ENCODE measurements at regions not wholly inside any gene's neighbourhood (a gene's known extent, or its start where the extent isn't known, plus 50 kb on each side); places are given as distances from the start of the nearest gene placed in this dataset.

DNA sequence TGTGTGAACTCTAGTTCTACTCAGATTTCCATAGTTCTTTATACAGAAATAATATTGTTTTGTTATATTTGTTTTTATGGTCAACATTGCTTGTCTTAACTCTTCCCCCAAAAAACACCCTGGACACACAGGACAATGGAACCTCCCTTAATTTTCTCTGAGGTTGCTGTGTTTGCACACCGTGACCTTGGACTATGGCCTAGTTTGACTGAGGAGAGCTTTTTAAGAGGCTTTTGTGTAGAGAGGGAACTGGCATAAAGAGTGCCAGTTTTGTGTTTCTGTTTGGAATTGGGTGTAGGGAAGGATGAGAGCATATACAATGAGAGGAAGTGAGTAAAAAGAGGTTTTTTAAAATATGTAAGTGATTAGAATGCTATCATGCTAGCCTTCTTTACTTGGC lies 101.1 kb upstream of the MEF2C start:
- no peak for DNase-seq

DNA sequence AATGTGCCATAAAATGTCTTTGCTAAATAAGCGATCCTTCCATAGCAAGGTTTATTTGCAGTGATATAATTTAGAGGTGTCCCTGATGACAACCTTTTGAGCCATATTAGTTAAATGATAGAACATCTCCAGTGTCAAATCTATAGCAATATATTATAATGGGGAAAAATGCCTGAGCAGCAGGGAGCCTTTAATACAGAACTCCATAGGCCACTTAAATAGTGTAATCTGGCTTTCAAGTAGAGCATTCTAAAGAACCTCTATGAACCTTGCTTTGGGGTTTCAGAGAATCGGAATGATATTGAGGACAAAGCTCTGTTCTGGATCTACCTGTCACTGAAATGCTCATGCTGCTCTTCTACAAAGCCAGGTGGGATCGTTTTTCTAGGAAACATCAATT lies 96.7 kb upstream of the MEF2C start:
- no peak for DNase-seq

DNA sequence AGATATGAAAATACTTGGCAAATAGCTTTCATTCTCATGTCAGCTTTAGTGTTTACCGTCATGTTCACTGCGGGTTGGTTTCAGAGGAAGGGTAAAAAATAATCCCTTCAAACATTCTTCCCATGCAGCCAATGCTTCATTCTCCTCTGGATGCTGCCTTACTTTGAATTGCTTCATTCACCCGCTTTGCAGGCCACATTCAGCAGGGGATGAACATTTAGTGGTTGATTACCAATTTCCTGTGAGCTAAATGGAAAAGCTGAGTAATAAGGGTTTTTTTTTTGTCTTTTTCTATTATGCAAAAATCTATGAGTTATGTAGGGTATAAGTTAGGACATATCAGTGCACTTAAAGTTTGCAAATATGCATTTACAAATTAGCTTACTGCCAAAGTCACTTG lies 96.3 kb upstream of the MEF2C start:
- DNase-seq: peak; percentile 56 to 61

DNA sequence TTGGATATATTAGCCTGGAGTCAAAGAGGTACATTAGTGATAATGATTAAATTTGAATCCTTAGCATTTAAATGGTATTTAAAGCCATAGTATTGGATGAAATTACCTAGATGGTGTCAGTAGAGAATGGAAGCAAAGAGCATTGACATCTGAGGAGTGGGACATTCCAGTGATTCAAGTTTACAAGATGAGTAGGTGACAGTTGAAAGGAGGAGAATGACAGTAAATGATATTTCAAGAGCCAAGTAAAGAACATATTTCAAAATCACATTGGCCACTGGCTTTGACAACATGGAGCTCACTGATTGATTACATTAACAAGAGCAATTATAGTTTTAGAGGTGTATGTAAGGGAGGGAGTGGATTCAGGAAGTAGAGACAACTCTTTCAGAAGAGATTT lies 93.9 kb upstream of the MEF2C start:
- peak in 1 of 2 donors; percentile 1 for DNase-seq

DNA sequence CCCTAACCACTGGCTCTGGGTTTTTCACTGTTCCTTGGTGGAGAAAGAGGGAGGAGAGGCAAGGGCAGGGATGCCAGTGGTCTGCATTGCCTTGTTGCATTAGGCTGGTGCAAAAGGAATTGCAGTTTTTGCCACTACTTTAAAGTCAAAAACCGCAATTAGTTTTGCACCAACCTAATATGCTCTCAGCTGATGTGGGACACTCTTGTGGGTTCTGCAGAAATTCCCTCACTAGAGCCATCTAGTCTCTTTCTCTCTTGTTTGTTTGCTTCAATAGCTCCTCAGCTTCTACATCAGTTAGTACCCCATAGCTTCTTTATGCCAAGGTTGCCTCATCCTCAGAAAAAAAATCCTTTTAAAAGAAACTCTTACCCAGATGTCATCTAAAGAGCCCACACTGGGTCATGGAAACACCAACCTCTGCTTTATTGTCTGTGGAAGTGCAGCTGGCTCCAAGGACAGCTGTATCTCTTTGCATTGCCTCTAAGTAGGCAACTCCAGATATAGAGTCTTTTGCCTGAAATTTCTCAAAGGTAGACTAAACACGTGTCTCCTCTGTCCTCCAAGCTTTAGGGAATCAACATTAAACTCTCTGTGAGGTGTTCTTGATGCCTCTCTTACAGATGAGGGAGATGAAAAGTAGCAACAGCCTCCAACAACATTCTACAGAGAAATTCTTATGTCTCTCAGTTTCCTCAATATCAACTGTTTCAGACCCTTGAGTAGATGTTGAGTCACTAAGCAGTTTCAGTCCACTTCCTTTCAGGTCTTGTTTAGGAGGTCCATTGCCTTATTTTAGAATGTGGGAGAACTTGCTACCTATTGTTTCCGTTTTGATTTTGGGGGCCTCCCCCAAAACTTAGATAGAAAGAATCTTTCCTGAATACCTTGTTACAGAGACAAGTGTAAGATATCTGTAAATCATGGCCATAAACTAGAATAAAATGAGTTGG lies 84.9 kb upstream of the MEF2C start:
- DNase-seq: no peak

DNA sequence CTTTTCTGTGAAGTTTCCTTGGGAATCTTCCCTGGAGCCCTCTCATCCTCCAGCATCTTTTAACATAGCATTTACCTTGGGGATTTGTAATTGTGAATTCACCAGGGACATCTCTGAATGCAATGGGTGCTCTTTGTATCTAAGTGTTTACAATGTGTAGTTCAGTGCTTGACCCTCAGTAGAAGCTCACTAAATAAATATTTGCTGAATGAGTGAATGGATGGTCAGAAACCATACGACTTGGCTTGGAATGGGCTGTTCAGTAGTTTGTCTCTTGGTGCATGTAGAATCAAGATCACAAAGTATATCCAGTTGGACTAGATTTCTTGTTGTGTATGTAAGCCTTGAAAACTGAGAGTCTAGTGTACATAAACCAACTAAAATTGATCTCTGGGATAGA lies 81.8 kb upstream of the MEF2C start:
- no peak for DNase-seq

DNA sequence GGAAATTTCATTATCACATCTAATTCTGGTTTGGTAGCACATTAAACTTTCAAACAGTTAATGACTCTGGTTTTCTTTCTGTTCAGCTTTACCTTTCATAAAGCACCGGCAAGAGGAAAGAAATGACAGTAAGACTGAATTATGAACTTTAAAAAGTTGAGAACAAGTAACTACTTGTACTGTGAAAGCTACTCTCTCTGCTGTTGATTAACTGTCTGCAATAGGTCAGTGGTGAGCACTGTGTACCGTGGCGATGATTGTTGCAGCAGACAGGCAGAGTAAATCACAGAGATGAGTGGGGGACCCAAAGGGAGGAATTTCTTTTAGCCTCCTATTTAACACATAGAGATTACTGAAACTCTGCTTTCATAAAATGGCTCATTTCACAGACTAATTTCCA lies 74.0 kb upstream of the MEF2C start:
- no peak for DNase-seq

DNA sequence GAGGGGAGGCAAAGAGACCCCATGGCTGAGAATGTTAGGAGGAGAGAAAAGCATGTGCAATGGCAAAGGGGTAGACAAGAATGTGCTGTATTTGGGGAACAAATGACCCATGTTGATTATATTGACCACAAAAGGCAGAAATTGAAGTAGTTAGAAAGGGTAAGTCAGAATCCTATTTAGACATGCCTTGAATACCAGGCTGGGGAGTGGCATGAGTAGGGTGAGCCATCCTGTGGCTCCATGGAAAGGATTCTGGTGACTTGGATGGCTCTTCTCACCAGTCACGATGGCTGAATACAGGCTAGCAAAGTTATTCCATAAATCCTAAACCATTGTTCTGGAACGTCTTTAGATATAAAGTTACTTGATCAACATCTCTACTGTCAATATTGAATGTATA lies 73.4 kb upstream of the MEF2C start:
- DNase-seq: no peak

DNA sequence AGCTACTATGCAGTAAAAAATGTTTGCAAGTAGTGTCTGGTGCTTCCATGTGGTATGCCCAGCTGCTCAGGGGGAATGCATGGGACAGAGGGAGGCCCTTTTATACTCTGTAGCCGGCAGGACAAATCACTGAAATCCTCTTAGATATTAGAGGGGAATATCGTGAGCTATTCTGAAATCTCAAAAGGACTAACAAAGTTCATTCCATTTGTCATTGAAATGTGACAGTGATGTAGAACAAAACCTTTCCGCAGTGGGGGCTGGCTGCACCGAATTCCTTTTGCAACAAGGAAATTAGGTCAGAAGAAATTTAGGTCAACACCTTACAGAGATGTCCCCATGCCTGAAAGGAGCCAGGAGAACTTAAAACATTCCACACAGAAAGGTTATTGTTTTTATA lies 72.4 kb upstream of the MEF2C start:
- no peak for DNase-seq

DNA sequence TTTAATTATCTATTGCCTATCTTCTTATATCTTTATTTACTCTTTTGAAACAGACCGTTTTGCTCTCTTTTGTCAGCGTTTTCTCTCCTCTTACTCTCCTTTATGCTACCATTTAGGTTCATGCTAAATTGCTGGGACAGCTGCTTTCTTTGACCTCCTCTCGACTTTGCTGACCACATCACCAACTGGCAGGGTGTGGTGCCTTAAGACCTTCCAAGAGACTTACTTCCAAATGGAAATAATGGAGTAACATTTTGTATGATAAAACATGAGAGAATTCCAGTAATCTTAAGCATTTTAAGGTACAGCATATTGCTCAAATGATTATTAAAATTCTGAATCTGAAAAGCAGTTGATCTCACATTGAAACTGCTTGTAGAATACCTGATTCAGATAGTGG lies 71.5 kb upstream of the MEF2C start:
- DNase-seq: no peak

DNA sequence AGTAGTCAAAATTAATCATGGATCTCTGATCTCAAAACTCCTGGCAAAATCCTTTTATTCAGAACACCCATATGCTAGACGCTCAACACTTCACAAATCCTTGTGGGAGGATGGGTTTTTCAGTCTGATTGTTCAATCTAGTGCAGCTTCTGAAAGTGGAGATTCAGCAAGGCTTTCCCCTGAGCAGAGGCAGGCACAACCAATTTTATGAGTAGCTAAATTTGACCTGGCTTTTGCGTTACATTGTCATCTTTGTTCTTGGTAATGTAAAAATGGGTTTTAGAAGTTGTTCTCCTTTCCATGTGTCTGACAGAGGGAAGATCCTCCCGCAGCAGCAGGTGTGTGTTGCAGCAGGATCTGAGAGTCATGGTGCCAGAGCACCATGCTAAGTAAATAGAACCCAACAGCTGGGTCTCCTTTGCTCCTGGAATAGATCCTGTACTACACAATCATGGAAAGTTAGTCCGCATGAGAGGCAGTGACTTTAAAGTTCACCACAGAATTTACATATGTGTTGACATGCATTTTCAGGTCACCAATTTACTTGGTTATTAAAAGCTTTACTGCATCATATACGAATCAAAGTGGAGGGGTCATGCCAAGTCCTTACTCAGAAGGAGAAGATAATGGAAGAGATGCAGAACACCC lies 70.1 kb upstream of the MEF2C start:
- no peak for DNase-seq

DNA sequence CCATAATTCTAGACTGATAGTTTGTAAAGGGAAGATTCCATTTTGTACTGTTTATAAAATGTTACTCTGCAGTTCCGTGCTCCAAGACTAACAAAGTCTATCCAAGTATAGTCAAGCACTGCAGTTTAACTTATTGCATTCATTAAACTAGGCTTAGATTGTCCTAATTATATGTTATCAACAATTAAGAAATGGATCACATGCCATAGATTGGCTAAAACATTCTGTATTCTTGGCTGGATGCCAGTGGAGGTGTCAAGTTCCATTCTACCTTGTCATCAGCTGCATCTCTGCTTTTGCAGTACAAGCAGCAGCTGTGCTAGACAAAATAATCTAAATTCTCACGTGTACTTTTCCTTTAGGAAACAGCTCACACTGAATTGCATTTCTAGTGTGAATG lies 69.4 kb upstream of the MEF2C start:
- no peak for DNase-seq

DNA sequence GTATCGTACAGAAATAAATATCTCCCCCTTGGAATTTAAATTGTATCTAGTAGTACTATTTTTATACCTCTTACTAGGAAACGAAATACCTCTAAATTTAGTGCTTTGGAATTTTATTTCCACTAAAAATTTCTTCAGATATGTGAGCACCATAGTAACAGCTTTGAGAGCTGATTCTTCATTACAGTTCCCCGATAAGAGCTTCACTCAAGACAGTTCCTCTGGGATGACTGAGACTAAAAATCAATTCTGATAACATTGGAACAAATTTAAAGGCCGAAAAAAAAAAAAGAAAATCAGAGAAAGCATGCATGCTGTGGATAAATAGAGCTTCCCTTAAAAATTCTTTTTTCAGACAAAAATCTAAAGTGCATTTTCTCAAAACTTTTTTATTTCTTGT lies 68.5 kb upstream of the MEF2C start:
- DNase-seq: no peak

DNA sequence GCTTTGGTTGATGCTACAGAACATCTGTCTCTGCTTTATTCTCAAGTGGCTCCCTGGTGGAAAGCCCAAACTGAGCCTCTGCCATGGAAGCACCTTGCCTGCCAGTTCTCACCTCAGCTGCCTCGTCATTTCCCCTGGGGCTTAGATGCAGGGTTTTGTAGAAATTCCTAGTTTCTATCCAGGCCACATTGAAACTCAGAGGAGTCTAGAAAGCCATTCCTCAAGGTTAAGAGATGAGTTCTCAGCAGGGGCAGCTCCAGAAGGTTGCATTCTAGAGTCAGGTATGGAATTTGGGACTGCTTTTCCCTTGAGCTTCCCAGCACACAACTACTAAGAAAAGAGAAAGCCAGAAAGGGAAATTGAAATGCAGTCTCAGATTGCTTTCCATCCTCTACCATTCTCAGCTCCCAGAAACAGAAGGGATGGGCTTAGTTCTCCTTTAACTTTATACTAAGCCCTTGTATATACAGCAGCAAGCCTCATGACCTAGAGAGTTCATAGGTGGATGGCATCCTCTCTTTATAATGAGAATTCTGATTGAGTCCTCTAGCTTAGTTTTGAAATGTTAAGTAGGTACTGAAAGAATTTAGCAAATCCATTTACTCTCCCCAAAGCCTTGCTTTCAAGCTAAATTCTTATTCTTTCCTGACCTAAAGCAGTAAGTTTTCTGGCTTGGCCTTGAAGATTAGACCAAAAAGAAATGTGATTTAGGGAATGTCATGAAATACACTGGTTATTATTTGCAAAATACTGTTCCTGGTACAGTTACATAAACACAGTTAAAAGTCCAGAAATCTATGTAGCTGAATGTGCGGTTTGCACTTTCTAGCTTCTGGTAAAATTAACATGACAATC lies 66.0 kb upstream of the MEF2C start:
- no peak for DNase-seq

DNA sequence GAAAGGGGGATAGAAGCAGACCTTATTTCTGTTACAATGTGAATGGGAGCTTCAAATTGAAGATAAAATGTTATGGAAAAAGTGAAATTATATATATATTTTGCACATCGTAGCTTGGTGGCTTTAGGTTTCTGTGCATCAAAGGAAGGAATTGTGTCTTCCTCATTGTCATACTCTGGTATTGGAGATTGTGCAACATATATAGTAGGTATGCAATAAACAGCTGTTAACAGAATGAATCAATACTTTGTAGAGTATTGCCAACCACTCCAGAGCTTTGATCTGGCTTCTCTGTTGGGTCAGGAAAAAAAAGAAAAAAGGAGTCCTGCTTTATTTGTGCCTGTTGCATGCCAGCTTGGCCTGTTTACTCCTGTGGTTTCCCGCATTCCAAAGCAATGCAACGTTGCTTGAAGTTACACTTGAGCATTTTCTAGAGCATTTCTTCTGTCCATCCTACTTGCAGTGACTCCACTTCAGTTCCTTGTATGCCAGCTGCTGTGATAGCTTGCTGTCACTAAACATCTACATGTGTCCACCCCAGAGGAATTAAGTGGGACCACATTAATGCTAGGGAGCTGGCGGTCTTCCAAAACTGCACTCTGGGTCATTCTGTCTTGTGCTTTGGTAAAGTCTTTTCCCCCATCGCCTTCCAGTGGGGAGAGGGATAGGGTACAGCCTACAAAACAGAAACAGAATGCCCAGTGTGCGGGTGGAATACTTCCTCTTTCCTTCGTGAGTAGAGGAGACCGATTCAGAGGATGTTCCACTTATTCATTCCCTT lies 62.0 kb upstream of the MEF2C start:
- DNase-seq: peak; percentile 35 to 42

DNA sequence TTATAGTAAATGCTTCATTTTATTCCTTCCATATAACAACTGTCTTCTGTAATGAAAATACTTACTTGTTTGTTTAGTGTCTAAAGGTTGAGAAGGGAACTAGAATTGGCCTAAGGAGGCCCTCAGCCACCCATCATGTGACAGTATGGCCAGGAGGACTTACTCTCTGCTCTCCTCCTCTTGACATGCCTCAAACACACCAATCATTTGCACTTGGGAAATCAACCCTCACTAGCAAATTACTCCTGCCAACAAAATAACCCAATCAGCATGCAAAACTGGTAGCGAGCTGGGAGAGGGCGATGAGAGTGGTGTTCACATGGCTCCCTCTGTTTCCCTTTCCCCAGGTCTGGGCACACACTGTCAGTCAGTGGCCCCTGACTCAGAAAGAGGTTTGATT lies 58.6 kb upstream of the MEF2C start:
- no peak for DNase-seq

DNA sequence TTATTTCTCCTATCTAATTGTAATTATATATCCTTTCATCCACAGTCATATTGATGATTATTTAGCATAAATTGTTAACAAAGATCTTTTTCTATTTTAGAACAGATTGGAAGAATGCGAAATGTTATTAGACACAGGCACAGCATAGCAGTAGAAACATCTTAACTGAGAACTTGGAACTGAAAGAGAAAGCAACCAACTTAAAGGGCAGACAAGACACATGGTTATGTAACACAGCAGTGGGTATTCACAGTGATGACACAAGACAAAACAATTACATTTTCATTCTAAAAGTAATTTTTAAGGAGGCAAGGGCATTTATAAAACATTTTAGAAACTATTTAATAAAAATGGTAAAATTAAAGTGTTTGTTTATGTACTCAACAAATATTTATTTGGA lies 57.7 kb upstream of the MEF2C start:
- peak; percentile 42 to 66 for DNase-seq

DNA sequence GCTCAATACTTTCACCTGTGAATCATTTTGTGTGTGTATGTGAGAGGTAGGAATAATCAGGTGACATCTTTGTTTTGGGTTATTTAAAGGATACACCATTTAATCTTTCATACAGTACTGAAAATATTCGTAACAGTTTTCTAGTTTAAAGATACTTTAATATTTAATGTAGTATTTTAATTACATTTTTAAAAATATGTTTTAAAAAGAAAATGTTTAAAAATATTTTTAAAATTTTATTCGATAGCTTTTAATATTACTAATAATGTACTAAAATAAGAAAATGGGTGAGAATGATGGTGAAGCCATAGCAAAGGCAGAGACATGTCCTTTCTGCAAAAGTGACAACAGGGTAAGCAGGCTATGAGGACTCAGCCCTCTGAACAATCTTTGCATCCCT lies 56.3 kb upstream of the MEF2C start:
- no peak for DNase-seq

DNA sequence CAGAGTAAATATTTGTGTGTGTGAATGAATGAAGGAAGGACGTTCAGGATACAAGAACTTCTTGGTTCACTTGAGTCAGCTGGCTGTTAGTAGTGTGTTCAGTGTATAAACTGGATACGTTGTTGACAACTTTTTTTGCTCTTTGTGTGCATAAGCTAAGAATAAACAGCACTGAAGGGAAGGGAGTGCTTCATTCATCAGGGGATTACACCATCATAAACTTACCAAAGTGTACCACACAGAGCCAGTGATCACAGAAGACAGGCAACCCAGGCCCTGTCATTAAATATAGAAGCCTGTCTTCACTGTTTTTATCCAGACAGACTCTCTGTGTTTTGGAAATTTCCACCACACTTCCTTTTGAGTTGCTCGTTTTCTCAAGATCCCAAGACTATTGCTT lies 55.5 kb upstream of the MEF2C start:
- DNase-seq: no peak

DNA sequence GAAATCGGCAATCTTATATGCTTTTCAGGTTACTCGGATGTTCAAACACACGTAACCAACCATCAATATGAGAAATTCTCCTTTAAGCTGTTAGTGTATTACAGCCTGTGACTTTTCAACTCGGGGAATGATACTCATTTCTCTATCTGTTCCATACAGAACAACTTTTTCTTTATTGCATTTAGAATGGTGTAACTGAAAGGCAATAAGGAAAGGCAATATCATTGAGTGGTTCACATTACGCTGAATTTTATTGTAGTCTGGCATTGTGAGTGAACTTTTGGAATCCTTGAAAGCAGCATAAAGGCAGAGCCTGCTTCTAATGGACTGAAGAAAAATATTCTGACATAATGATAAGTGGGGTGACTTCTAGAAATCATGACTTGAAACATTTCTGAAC lies 54.4 kb upstream of the MEF2C start:
- DNase-seq: no peak

DNA sequence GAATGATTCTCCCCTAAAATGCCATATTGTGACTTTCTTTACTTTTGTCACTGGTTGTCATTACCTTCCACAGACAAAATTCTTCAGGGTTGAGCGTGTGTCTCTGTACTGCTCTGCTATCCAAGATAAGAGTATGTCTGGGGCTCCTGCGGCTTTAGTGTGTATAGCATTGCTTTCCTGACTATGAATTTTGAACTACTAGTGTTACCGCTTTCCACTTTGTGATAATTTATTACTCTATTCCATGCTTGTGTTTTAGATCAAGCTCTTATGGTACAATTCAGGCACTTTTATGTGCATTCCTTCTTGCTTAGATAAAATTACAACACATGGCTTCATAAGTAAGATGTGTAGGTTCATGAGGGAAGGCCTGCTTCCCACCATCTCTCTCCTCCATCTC lies 51.5 kb upstream of the MEF2C start:
- DNase-seq: no peak
